ENCODE measurements at regions not wholly inside any gene's neighbourhood (a gene's known extent, or its start where the extent isn't known, plus 50 kb on each side); places are given as distances from the start of the nearest gene placed in this dataset.

- TF ChIP-seq CTCF (conservative IDR thresholded peaks at IDR 0.05; ENCODE audit: low read depth, low read length) (no peak), EZH2 (IDR thresholded peaks at IDR 0.05; ENCODE audit: low read length, unreplicated experiment) (no peak)
Measured at GRCh38 chr11:20213790-20214189, 53.5 kb upstream of the DBX1 start.
